Activated CD4-positive, alpha-beta T cell treated with anti-CD3 and anti-CD28 coated beads, Interleukin-2, amount 10 ng/mL, durations not matched to agents 7 days and 5 days (primary cell): ENCODE measurements at regions not wholly inside any gene's neighbourhood (a gene's known extent, or its start where the extent isn't known, plus 50 kb on each side); places are given as distances from the start of the nearest gene placed in this dataset.

ENCODE experiments used
- CTCF ChIA-PET: fragments of 350-600 bp; sonication (Branson Sonifier 250); formaldehyde crosslinking; loops from one replicate; lab custom pipeline; 2021; ENCODE audit warnings: antibody characterized with exemption; lab: Charles Lee
- POLR2A ChIA-PET: fragments of 350-600 bp; sonication (Branson Sonifier 250); formaldehyde crosslinking; loops from one replicate; lab custom pipeline; 2021; ENCODE audit warnings: antibody characterized with exemption; lab: Charles Lee
- DNase-seq: peaks from one replicate; pipeline ENCODE4 v3.0.0-alpha.2; 2020
- H3K27ac Mint-ChIP-seq: one replicate; pipeline ENCODE4 v1.8.0; 2021; ENCODE audit warnings: mild to moderate bottlenecking, moderate library complexity, mixed read lengths
- H3K27me3 Mint-ChIP-seq: one replicate; pipeline ENCODE4 v1.8.0; 2021; ENCODE audit warnings: mixed read lengths
- H3K36me3 Mint-ChIP-seq: one replicate; pipeline ENCODE4 v1.8.0; 2021; ENCODE audit warnings: low read depth, mixed read lengths
- H3K4me1 Mint-ChIP-seq: one replicate; pipeline ENCODE4 v1.8.0; 2021; ENCODE audit warnings: mixed read lengths
- H3K4me3 Mint-ChIP-seq: one replicate; pipeline ENCODE4 v1.8.0; 2021; ENCODE audit warnings: mild to moderate bottlenecking, moderate library complexity, mixed read lengths
- H3K9me3 Mint-ChIP-seq: one replicate; pipeline ENCODE4 v1.8.0; 2021; ENCODE audit warnings: mixed read lengths

GRCh38 chr15:39208187-39208586 lies 372.7 kb upstream of the THBS1 start:
- H3K27ac Mint-ChIP-seq = no peak overlapping the region
- no peaks in the 10 kb centered on the region for H3K36me3 Mint-ChIP-seq
- H3K4me3 Mint-ChIP-seq = no peak overlapping the region
- peaks cover 4% of the 10 kb centered on the region for H3K27me3 Mint-ChIP-seq
- DNase-seq = no peak
- no peaks in the 10 kb centered on the region for H3K4me1 Mint-ChIP-seq
- no peaks in the 10 kb centered on the region for H3K9me3 Mint-ChIP-seq
- ChIA-PET POLR2A (no interaction called here), CTCF (no interaction called here)

GRCh38 chr15:39209548-39210211 lies 371.2 kb upstream of the THBS1 start:
- Mint-ChIP-seq H3K4me1 (no peaks in the 10 kb centered on the region), H3K9me3 (no peaks in the 10 kb centered on the region), H3K27me3 (peaks cover 2% of the 10 kb centered on the region), H3K36me3 (no peaks in the 10 kb centered on the region), H3K27ac (no peak overlapping the region), H3K4me3 (no peak overlapping the region)
- ChIA-PET CTCF (no interaction called here), POLR2A (no interaction called here)
- DNase-seq = no peak

GRCh38 chr15:39211108-39211979 lies 369.5 kb upstream of the THBS1 start:
- no peaks in the 10 kb centered on the region for H3K36me3 Mint-ChIP-seq
- peaks cover 4% of the 10 kb centered on the region for H3K27me3 Mint-ChIP-seq

GRCh38 chr15:39213385-39213840 lies 367.5 kb upstream of the THBS1 start:
- Mint-ChIP-seq H3K27ac (no peak overlapping the region), H3K36me3 (no peaks in the 10 kb centered on the region), H3K4me3 (no peak overlapping the region), H3K9me3 (no peaks in the 10 kb centered on the region), H3K27me3 (peaks cover 18% of the 10 kb centered on the region), H3K4me1 (no peaks in the 10 kb centered on the region)
- no peak for DNase-seq
- ChIA-PET CTCF (no interaction called here), POLR2A (interaction anchor here (0.6 kb wide), 1 partner anchor 19 kb away, joined by 3 read pairs; no protein-coding TSS in a partner anchor)

More at GRCh38 chr15:39211108-39211979, 369.5 kb upstream of the THBS1 start:
- Mint-ChIP-seq H3K4me1 (no peaks in the 10 kb centered on the region), H3K27ac (no peak overlapping the region), H3K4me3 (no peak overlapping the region), H3K9me3 (no peaks in the 10 kb centered on the region)
- POLR2A ChIA-PET = no interaction called here
- CTCF ChIA-PET = interaction anchor here (0.6 to 0.7 kb wide), 3 partner anchors 742 to 1867 kb away, joined by 3 read pairs; no protein-coding TSS in a partner anchor
- DNase-seq = no peak

GRCh38 chr15:39215015-39215414 lies 365.9 kb upstream of the THBS1 start:
- CTCF ChIA-PET = no interaction called here
- H3K27ac Mint-ChIP-seq = no peak overlapping the region
- POLR2A ChIA-PET = no interaction called here
- no peaks in the 10 kb centered on the region for H3K9me3 Mint-ChIP-seq
- H3K27me3 Mint-ChIP-seq = peaks cover 27% of the 10 kb centered on the region
- no peaks in the 10 kb centered on the region for H3K4me1 Mint-ChIP-seq
- H3K36me3 Mint-ChIP-seq = no peaks in the 10 kb centered on the region
- H3K4me3 Mint-ChIP-seq = no peak overlapping the region
- DNase-seq = no peak

GRCh38 chr15:39216816-39217215 lies 364.1 kb upstream of the THBS1 start:
- H3K36me3 Mint-ChIP-seq = no peaks in the 10 kb centered on the region

GRCh38 chr15:39219608-39220007 lies 361.3 kb upstream of the THBS1 start:
- H3K4me1 Mint-ChIP-seq = no peaks in the 10 kb centered on the region
- DNase-seq = no peak
- H3K4me3 Mint-ChIP-seq = no peak overlapping the region
- no peaks in the 10 kb centered on the region for H3K9me3 Mint-ChIP-seq
- H3K27ac Mint-ChIP-seq = no peak overlapping the region
- ChIA-PET CTCF (no interaction called here), POLR2A (no interaction called here)
- H3K27me3 Mint-ChIP-seq = peaks cover 26% of the 10 kb centered on the region
- no peaks in the 10 kb centered on the region for H3K36me3 Mint-ChIP-seq

More at GRCh38 chr15:39216816-39217215, 364.1 kb upstream of the THBS1 start:
- Mint-ChIP-seq H3K4me1 (no peaks in the 10 kb centered on the region), H3K4me3 (no peak overlapping the region), H3K27me3 (peaks cover 26% of the 10 kb centered on the region), H3K9me3 (no peaks in the 10 kb centered on the region), H3K27ac (no peak overlapping the region)
- CTCF ChIA-PET = no interaction called here
- POLR2A ChIA-PET = no interaction called here
- no peak for DNase-seq

- no peak for DNase-seq
- H3K27ac Mint-ChIP-seq = no peak overlapping the region
- H3K27me3 Mint-ChIP-seq = peaks cover 1% of the 10 kb centered on the region
- no peaks in the 10 kb centered on the region for H3K36me3 Mint-ChIP-seq
- CTCF ChIA-PET = interaction anchor here (0.7 kb wide), 1 partner anchor 362 kb away, joined by 3 read pairs; no protein-coding TSS in a partner anchor
- POLR2A ChIA-PET = no interaction called here
- H3K9me3 Mint-ChIP-seq = no peaks in the 10 kb centered on the region
- no peaks in the 10 kb centered on the region for H3K4me1 Mint-ChIP-seq
- no peak overlapping the region for H3K4me3 Mint-ChIP-seq
These were observed 354.5 kb upstream of the THBS1 start for GRCh38 chr15:39226169-39226937.

- CTCF ChIA-PET = no interaction called here
- Mint-ChIP-seq H3K9me3 (no peaks in the 10 kb centered on the region), H3K36me3 (no peaks in the 10 kb centered on the region), H3K27ac (no peak overlapping the region), H3K4me3 (no peak overlapping the region), H3K27me3 (peaks cover 1% of the 10 kb centered on the region), H3K4me1 (no peaks in the 10 kb centered on the region)
- POLR2A ChIA-PET = no interaction called here
- DNase-seq = no peak
These were observed 353.9 kb upstream of the THBS1 start for GRCh38 chr15:39227001-39227400.

- no peaks in the 10 kb centered on the region for H3K9me3 Mint-ChIP-seq
- no peak for DNase-seq
- H3K4me1 Mint-ChIP-seq = no peaks in the 10 kb centered on the region
- no peak overlapping the region for H3K4me3 Mint-ChIP-seq
- H3K36me3 Mint-ChIP-seq = no peaks in the 10 kb centered on the region
- CTCF ChIA-PET = no interaction called here
- no peak overlapping the region for H3K27ac Mint-ChIP-seq
- POLR2A ChIA-PET = no interaction called here
- peaks cover 1% of the 10 kb centered on the region for H3K27me3 Mint-ChIP-seq
These were observed 352.0 kb upstream of the THBS1 start for GRCh38 chr15:39228889-39229288.

GRCh38 chr15:39230205-39230907 lies 350.5 kb upstream of the THBS1 start:
- H3K9me3 Mint-ChIP-seq = no peaks in the 10 kb centered on the region
- no peak for DNase-seq
- H3K4me3 Mint-ChIP-seq = no peak overlapping the region
- ChIA-PET POLR2A (no interaction called here), CTCF (no interaction called here)
- H3K27ac Mint-ChIP-seq = no peak overlapping the region
- no peaks in the 10 kb centered on the region for H3K36me3 Mint-ChIP-seq
- H3K27me3 Mint-ChIP-seq = peaks cover 1% of the 10 kb centered on the region
- H3K4me1 Mint-ChIP-seq = no peaks in the 10 kb centered on the region

GRCh38 chr15:39230908-39231285 lies 350.0 kb upstream of the THBS1 start:
- no peak overlapping the region for H3K4me3 Mint-ChIP-seq
- no peaks in the 10 kb centered on the region for H3K36me3 Mint-ChIP-seq
- no peak overlapping the region for H3K27ac Mint-ChIP-seq
- CTCF ChIA-PET = no interaction called here
- H3K27me3 Mint-ChIP-seq = peaks cover 3% of the 10 kb centered on the region
- no peaks in the 10 kb centered on the region for H3K9me3 Mint-ChIP-seq
- no peaks in the 10 kb centered on the region for H3K4me1 Mint-ChIP-seq
- POLR2A ChIA-PET = no interaction called here
- no peak for DNase-seq
